DOHH2 (cell line): ENCODE measurements at regions not wholly inside any gene's neighbourhood (a gene's known extent, or its start where the extent isn't known, plus 50 kb on each side); places are given as distances from the start of the nearest gene placed in this dataset.

Experiments used
- EZH2phosphoT487 ChIP-seq: fragments of 200-600 bp; sonication (generic); IDR thresholded peaks from 2 replicates; pipeline ENCODE4 v1.6.1; 2017; ENCODE audit warnings: borderline replicate concordance, mild to moderate bottlenecking, antibody characterized with exemption, low read length, moderate library complexity, mixed read lengths
- TF ChIP-seq, protein P1 (sequence below): fragments of 200-600 bp; sonication (generic); IDR thresholded peaks from one replicate; pipeline ENCODE4 v1.5.1; 2014; ENCODE audit warnings: antibody characterized with exemption, mild to moderate bottlenecking, low read depth, low read length; ENCODE audit not compliant: poor library complexity, severe bottlenecking

DNA sequence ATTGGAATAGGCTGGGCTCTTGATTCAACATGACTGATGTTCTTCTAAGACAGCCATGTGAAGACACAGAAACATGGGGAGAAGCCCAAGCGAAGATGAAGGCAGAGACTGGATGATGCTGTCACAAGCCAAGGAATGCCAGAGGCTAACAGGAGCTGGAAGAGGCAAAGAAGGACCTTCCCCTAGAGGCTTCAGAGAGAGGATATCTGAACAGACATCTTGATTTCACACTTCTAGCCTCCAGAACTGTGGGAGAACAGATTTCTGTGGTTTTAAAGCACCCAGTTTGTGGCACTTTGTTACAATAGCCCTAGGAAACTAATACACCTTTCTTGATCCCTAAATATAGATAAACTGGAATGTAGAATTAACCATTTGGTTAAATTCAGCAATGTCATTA is 127.0 kb downstream of the EDN1 start:
- TF ChIP-seq, protein P1, sequence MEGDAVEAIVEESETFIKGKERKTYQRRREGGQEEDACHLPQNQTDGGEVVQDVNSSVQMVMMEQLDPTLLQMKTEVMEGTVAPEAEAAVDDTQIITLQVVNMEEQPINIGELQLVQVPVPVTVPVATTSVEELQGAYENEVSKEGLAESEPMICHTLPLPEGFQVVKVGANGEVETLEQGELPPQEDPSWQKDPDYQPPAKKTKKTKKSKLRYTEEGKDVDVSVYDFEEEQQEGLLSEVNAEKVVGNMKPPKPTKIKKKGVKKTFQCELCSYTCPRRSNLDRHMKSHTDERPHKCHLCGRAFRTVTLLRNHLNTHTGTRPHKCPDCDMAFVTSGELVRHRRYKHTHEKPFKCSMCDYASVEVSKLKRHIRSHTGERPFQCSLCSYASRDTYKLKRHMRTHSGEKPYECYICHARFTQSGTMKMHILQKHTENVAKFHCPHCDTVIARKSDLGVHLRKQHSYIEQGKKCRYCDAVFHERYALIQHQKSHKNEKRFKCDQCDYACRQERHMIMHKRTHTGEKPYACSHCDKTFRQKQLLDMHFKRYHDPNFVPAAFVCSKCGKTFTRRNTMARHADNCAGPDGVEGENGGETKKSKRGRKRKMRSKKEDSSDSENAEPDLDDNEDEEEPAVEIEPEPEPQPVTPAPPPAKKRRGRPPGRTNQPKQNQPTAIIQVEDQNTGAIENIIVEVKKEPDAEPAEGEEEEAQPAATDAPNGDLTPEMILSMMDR, result no peak
- TF ChIP-seq EZH2phosphoT487, result no peak
